HG03025 (cell line): ENCODE measurements at regions not wholly inside any gene's neighbourhood (a gene's known extent, or its start where the extent isn't known, plus 50 kb on each side); places are given as distances from the start of the nearest gene placed in this dataset.

Experiments used
- ATAC-seq: cut with Tn5 transposase; IDR thresholded peaks from one replicate; pipeline ENCODE4 v1.9.1; 2021; ENCODE audit warnings: mild to moderate bottlenecking, moderate library complexity; ENCODE audit not compliant: unreplicated experiment, low FRiP score

- no peak for ATAC-seq
These were observed 382.3 kb upstream of the ADGRL4 start for GRCh38 chr1:79388694-79389361.

- ATAC-seq = no peak
These were observed 380.2 kb upstream of the ADGRL4 start for GRCh38 chr1:79386730-79387129.

- no peak for ATAC-seq
These were observed 373.5 kb upstream of the ADGRL4 start for GRCh38 chr1:79380078-79380477.

GRCh38 chr1:79376106-79376505 lies 369.6 kb upstream of the ADGRL4 start:
- ATAC-seq = no peak

DNA sequence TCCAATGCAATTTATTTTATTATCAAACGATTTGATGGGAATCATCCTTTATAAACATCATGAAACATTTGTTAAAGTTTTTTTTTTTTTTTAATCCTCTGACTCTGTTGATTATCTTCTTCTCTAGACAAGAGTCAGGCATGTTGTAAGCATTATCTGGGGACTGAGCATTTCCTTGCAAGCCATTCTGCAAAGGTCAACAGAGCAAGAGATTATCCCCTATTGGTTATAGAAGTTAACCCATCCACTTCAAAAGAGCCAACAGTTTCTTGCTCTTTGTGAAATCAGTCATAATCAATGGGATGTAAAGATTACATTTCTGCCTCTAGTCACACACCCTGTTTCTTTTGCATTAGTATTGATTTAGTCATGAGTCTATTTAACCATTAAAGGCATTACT lies 368.8 kb upstream of the ADGRL4 start:
- ATAC-seq = no peak

DNA sequence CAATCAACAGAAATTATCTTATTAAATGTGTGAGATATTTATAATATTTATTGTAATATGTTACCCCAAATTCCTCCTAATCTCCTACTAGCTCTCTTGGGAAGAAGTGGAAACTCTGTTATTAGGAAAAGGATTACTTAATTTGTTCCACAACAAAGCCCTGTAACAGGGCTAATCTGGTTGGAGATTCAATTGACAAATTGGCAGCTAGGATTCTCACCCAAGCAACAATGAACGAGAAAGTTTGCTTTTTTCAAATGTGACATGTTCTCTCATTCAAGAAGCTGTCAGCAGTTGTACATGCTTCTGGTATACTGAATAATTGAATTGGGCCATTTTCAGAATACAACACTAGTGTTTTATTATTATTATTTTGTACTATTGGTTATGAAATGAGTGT lies 367.9 kb upstream of the ADGRL4 start:
- ATAC-seq = no peak

GRCh38 chr1:79373481-79374125 lies 367.1 kb upstream of the ADGRL4 start:
- no peak for ATAC-seq

DNA sequence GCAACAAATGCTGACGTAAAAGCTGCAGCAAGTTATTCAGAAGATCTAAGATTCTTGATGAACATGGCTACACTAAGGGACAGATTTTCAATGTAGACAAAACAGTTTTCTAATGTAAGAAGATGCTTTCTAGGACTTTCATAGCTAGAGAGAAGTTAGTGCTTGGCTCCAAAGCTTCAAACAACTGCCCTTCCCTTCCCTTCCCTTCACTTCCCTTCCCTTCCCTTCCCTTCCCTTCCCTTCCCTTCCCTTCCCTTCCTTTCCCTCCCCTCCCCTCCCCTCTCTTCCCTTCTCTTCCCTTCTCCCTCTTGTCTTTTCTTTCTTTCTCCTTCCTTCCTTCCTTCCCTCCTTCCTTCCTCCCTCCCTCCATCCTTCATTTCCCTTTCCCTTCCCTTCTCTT lies 365.3 kb upstream of the ADGRL4 start:
- no peak for ATAC-seq

- no peak for ATAC-seq
These were observed 362.6 kb upstream of the ADGRL4 start for GRCh38 chr1:79369091-79369490.

DNA sequence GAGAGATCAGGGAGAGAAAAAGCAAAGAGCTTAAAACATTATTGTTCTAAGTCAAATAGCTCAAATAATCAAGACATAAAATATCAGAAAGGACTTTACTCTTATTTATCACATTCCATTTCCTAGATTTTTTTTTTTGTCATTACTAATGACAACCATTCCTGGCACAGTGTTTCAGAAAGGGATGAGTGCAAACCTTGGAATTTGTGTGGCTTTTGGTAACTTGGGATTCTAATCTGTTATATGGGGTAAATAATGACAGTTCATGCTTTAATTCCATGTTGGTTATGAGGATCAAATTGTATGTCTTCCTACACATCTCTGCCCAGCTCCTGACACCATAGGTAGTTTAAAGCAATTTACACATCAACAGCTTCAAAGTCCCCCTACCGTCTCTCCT lies 358.4 kb upstream of the ADGRL4 start:
- no peak for ATAC-seq

GRCh38 chr1:79363430-79363829 lies 356.9 kb upstream of the ADGRL4 start:
- ATAC-seq = no peak

GRCh38 chr1:79362470-79362869 lies 355.9 kb upstream of the ADGRL4 start:
- no peak for ATAC-seq

DNA sequence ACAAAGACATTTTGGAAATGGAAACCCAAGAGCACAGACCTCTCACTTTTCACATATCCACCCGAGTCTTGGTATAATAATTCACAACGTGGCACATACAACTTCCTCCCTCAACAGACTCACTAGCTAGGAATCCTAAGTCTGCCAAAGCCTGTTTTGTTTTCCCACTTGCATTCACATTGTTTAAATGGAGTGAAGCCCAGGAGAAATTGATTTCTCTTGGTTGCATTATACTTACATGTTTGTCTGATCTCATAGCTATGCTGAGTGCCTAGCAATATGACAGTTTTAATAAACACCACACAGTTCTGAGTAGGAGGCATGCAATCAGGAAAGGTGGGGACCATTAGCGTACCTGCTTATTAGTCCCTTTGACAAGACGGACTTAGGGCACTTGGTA lies 348.6 kb upstream of the ADGRL4 start:
- no peak for ATAC-seq

- ATAC-seq = no peak
These were observed 346.7 kb upstream of the ADGRL4 start for GRCh38 chr1:79353224-79353623.

GRCh38 chr1:79326875-79327274 lies 320.3 kb upstream of the ADGRL4 start:
- no peak for ATAC-seq

DNA sequence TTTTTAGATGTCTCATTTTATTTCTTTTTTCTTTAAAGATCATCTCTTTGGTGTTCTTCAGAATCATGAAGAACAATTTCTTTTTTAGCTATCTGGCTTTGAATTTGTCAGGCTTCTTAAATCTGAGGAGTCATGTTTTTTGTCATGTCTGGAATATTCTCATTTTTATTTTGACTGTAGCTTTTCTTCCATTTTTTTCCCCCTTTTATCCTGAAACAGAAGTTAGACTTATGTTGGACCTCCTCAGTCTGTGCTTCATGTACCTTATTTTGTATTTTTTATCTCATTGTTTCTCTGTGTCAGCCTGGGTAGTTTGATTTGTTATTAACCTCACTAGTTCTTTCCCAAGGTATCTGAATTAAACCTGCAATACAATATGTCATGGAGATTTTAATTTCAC lies 319.2 kb upstream of the ADGRL4 start:
- ATAC-seq = no peak

DNA sequence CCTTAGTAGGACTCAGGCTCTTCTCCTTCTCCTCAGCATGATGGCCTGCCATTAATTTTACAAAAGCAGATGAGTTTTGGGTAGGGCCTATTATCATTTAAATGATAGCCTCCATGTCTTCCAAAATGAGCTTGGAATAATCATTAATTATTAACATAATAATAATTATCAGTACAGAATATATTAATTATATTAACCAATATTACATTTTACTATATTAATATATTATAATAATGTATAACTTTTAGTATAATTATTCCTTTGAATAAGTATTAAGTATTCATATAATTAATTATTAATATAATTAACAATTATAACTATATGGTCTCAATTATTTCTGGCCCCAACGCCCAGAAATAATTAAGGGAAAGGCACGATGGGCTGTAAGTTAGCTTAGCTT lies 318.6 kb upstream of the ADGRL4 start:
- no peak for ATAC-seq

DNA sequence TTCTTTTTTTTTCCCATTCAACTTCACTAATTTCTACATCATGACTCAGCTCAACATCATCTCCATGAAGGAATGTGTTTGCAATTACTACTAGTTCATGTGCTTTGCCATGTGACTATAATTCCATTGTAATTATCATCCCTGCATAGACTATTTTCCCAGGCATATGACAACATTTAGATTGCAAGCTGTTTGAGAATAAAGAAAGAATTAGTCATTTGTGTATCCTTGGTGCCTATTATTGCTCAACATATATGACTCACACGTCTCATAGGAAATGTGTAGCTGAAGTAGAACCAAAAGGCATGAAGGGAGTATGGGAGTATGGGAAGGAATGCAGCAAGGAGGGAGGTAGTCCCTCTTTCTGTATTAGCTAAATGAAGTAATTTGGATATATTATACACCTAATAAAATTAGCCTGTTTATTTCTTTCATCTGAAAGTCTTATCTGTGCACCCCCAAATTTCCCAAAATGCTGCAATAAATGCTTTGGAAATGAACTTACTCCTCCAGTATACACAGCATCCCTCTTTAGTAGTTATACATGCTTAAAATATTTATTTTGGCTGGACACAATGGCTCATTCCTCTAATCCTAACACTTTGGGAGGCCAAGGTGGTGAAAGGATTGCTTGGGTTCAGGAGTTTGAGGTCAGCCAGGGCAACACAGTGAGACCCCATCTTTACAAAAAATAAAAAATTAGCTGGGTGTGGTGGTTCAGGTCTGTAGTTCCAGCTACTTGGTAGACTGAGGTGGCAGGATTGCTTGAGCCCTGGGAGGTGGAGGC lies 316.9 kb upstream of the ADGRL4 start:
- ATAC-seq = no peak

- no peak for ATAC-seq
These were observed 316.0 kb upstream of the ADGRL4 start for GRCh38 chr1:79322511-79323027.

GRCh38 chr1:79312438-79312837 lies 305.9 kb upstream of the ADGRL4 start:
- ATAC-seq = no peak

DNA sequence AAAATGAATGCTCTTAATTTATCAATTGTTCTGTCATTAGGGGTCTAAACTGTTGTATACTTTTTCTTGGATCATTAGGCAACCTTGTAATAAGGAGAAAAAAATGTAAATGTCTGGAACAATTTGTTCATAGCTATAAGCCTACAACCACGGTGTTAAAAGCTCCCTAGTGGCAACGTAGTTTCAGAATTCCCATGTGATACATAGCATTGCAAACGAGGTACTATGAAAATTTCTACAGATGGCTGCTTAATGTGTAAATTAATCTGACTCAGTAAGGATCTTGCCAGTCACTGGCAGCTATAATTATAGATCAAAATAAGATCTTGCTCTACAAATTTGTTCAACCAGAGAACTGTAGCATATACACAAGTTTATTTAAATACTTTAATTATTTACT lies 304.1 kb upstream of the ADGRL4 start:
- no peak for ATAC-seq

- no peak for ATAC-seq
These were observed 297.6 kb upstream of the ADGRL4 start for GRCh38 chr1:79304131-79304530.
